ENCODE measurements at regions not wholly inside any gene's neighbourhood (a gene's known extent, or its start where the extent isn't known, plus 50 kb on each side); places are given as distances from the start of the nearest gene placed in this dataset.

- ChIA-PET POLR2A (ENCODE audit: low non-redundant PET) (no interaction called here), CTCF (no interaction called here)
- H3K36me3 ChIP-seq (ENCODE audit: insufficient read depth, low read length, poor library complexity, severe bottlenecking), result no peaks in the 10 kb centered on the region
- no peak for DNase-seq (ENCODE audit: low spot score)
- intact Hi-C loops (cut with micrococcal nuclease; ENCODE audit: unreplicated experiment), result no loop called here
- H3K4me1 ChIP-seq (ENCODE audit: insufficient read depth, low read length, poor library complexity, severe bottlenecking), result no peaks in the 10 kb centered on the region
- no peaks in the 10 kb centered on the region for H3K9me3 ChIP-seq (ENCODE audit: low read depth, low read length, poor library complexity, severe bottlenecking)
- BruUV-seq (replicated peaks), result no TSS peak
- no peaks in the 10 kb centered on the region for H3K27me3 ChIP-seq (replicated peaks; ENCODE audit: insufficient read depth, low read depth, low read length, poor library complexity)
- H3K27ac ChIP-seq (ENCODE audit: low read depth, low read length, poor library complexity, severe bottlenecking), result no peak overlapping the region
- no peak for TF ChIP-seq CTCF (conservative IDR thresholded peaks at IDR 0.05; ENCODE audit: low read depth, low read length)
- no peak for TF ChIP-seq EZH2 (IDR thresholded peaks at IDR 0.05; ENCODE audit: borderline replicate concordance, low read depth, low read length, poor library complexity, severe bottlenecking)
- H3K4me3 ChIP-seq (ENCODE audit: low read depth, low read length, poor library complexity, severe bottlenecking), result no peak overlapping the region
Observed at GRCh38 chr4:130403221-130403620, 1307.3 kb downstream of the C4orf33 start.

- ChIA-PET POLR2A (ENCODE audit: low non-redundant PET) (no interaction called here), CTCF (no interaction called here)
- H3K27me3 ChIP-seq (replicated peaks; ENCODE audit: insufficient read depth, low read depth, low read length, poor library complexity), result no peaks in the 10 kb centered on the region
- no peaks in the 10 kb centered on the region for H3K9me3 ChIP-seq (ENCODE audit: low read depth, low read length, poor library complexity, severe bottlenecking)
- intact Hi-C loops (cut with micrococcal nuclease; ENCODE audit: unreplicated experiment), result no loop called here
- H3K27ac ChIP-seq (ENCODE audit: low read depth, low read length, poor library complexity, severe bottlenecking), result no peak overlapping the region
- no peaks in the 10 kb centered on the region for H3K4me1 ChIP-seq (ENCODE audit: insufficient read depth, low read length, poor library complexity, severe bottlenecking)
- BruUV-seq (replicated peaks), result no TSS peak
- H3K36me3 ChIP-seq (ENCODE audit: insufficient read depth, low read length, poor library complexity, severe bottlenecking), result no peaks in the 10 kb centered on the region
- no peak for TF ChIP-seq EZH2 (IDR thresholded peaks at IDR 0.05; ENCODE audit: borderline replicate concordance, low read depth, low read length, poor library complexity, severe bottlenecking)
- no peak for TF ChIP-seq CTCF (conservative IDR thresholded peaks at IDR 0.05; ENCODE audit: low read depth, low read length)
- H3K4me3 ChIP-seq (ENCODE audit: low read depth, low read length, poor library complexity, severe bottlenecking), result no peak overlapping the region
- DNase-seq (ENCODE audit: low spot score), result no peak
Observed at GRCh38 chr4:130416228-130416627, 1320.3 kb downstream of the C4orf33 start.

GRCh38 chr4:130419211-130419975 lies 1323.4 kb downstream of the C4orf33 start:
- no peak for DNase-seq (ENCODE audit: low spot score)
- Histone ChIP-seq H3K27me3 (replicated peaks; ENCODE audit: insufficient read depth, low read depth, low read length, poor library complexity) (no peaks in the 10 kb centered on the region), H3K4me3 (ENCODE audit: low read depth, low read length, poor library complexity, severe bottlenecking) (no peak overlapping the region), H3K9me3 (ENCODE audit: low read depth, low read length, poor library complexity, severe bottlenecking) (no peaks in the 10 kb centered on the region), H3K4me1 (ENCODE audit: insufficient read depth, low read length, poor library complexity, severe bottlenecking) (peaks cover 13% of the 10 kb centered on the region), H3K36me3 (ENCODE audit: insufficient read depth, low read length, poor library complexity, severe bottlenecking) (no peaks in the 10 kb centered on the region), H3K27ac (ENCODE audit: low read depth, low read length, poor library complexity, severe bottlenecking) (no peak overlapping the region)
- intact Hi-C loops (cut with micrococcal nuclease; ENCODE audit: unreplicated experiment), result no loop called here
- CTCF ChIA-PET, result no interaction called here
- POLR2A ChIA-PET (ENCODE audit: low non-redundant PET), result no interaction called here
- no peak for TF ChIP-seq EZH2 (IDR thresholded peaks at IDR 0.05; ENCODE audit: borderline replicate concordance, low read depth, low read length, poor library complexity, severe bottlenecking)
- no peak for TF ChIP-seq CTCF (conservative IDR thresholded peaks at IDR 0.05; ENCODE audit: low read depth, low read length)
- BruUV-seq (replicated peaks), result no TSS peak

All from A673 (cell line).